OCI-LY7 (cell line): ENCODE measurements at regions not wholly inside any gene's neighbourhood (a gene's known extent, or its start where the extent isn't known, plus 50 kb on each side); places are given as distances from the start of the nearest gene placed in this dataset.

ENCODE experiments used
- BruUV-seq: library from RNA; stranded (reverse); fragments of 400-500 nt; replicated peaks from 2 replicates; lab custom pipeline; 2021; lab: Mats Ljungman, UMichigan
- CTCF ChIA-PET: fragments of 300-600 bp; sonication (Branson Sonifier 250); formaldehyde crosslinking; loops from one replicate; lab custom pipeline; 2022; ENCODE audit warnings: antibody characterized with exemption; ENCODE audit not compliant: unreplicated experiment; lab: Charles Lee
- POLR2A ChIA-PET: fragments of 300-600 bp; sonication (Branson Sonifier 250); formaldehyde crosslinking; loops from one replicate; lab custom pipeline; 2022; ENCODE audit warnings: antibody characterized with exemption; lab: Charles Lee
- DNase-seq: peaks from one replicate; pipeline ENCODE4 v3.0.0-alpha.2; 2015; ENCODE audit warnings: low spot score
- H2AFZ ChIP-seq: fragments of 200-600 bp; sonication (generic), shearing (Covaris generic); 2 replicates; pipeline ENCODE4 v1.6.1; 2014; ENCODE audit warnings: mild to moderate bottlenecking, antibody characterized with exemption, low read length, moderate library complexity
- H3K27ac ChIP-seq: fragments of 200-600 bp; sonication (generic); 2 replicates; pipeline ENCODE4 v1.5.1; 2014; ENCODE audit warnings: mixed run types, low read depth, mild to moderate bottlenecking, moderate library complexity, low read length, inconsistent platforms; ENCODE audit not compliant: poor library complexity, severe bottlenecking
- H3K36me3 ChIP-seq: fragments of 200-600 bp; sonication (generic); 2 replicates; pipeline ENCODE4 v1.6.1; 2014; ENCODE audit warnings: mild to moderate bottlenecking, antibody characterized with exemption, low read length, moderate library complexity, mixed read lengths; ENCODE audit not compliant: insufficient read depth
- H3K4me1 ChIP-seq: fragments of 200-600 bp; sonication (generic); 2 replicates; pipeline ENCODE4 v1.5.1; 2014; ENCODE audit warnings: mild to moderate bottlenecking, low read length; ENCODE audit not compliant: insufficient read depth, poor library complexity, severe bottlenecking
- H3K4me2 ChIP-seq: fragments of 200-600 bp; sonication (generic); 2 replicates; pipeline ENCODE4 v1.6.1; 2014; ENCODE audit warnings: mild to moderate bottlenecking, low read length
- H3K4me3 ChIP-seq: fragments of 200-600 bp; sonication (generic); 2 replicates; pipeline ENCODE4 v1.5.1; 2014; ENCODE audit warnings: mild to moderate bottlenecking, low read depth, low read length; ENCODE audit not compliant: poor library complexity, severe bottlenecking
- H3K79me2 ChIP-seq: fragments of 200-600 bp; sonication (generic); 2 replicates; pipeline ENCODE4 v1.6.1; 2016; ENCODE audit warnings: low read depth, mild to moderate bottlenecking, low read length, moderate library complexity, mixed read lengths; ENCODE audit not compliant: insufficient read depth
- H3K9me2 ChIP-seq: fragments of 200-600 bp; sonication (generic); 2 replicates; pipeline ENCODE4 v1.6.1; 2016; ENCODE audit warnings: mild to moderate bottlenecking, low read length, mixed read lengths; ENCODE audit not compliant: insufficient read depth
- H3K9me3 ChIP-seq: fragments of 200-600 bp; sonication (generic); 2 replicates; pipeline ENCODE4 v1.6.1; 2014; ENCODE audit warnings: mild to moderate bottlenecking, mixed run types, low read length, mixed read lengths
- H4K20me1 ChIP-seq: fragments of 200-600 bp; sonication (generic); 2 replicates; pipeline ENCODE4 v1.6.1; 2014; ENCODE audit warnings: mild to moderate bottlenecking, antibody characterized with exemption, low read length, moderate library complexity, mixed read lengths; ENCODE audit not compliant: insufficient read depth
- EZH2phosphoT487 ChIP-seq: fragments of 200-600 bp; sonication (generic); IDR thresholded peaks from 2 replicates; pipeline ENCODE4 v1.6.1; 2018; ENCODE audit warnings: low read depth, borderline replicate concordance, mild to moderate bottlenecking, mixed run types, antibody characterized with exemption, low read length, moderate library complexity, mixed read lengths
- intact Hi-C: fragments of 100-400 bp; cut with micrococcal nuclease; formaldehyde crosslinking; loops from one replicate; pipeline ENCODE4 v1.10.0; 2022; ENCODE audit not compliant: unreplicated experiment
- TF ChIP-seq, protein P1 (sequence below): fragments of 200-600 bp; sonication (generic); conservative IDR thresholded peaks from 2 replicates; pipeline ENCODE4 v1.5.1; 2014; ENCODE audit warnings: mild to moderate bottlenecking, antibody characterized with exemption, low read length, moderate library complexity, mixed read lengths

DNA sequence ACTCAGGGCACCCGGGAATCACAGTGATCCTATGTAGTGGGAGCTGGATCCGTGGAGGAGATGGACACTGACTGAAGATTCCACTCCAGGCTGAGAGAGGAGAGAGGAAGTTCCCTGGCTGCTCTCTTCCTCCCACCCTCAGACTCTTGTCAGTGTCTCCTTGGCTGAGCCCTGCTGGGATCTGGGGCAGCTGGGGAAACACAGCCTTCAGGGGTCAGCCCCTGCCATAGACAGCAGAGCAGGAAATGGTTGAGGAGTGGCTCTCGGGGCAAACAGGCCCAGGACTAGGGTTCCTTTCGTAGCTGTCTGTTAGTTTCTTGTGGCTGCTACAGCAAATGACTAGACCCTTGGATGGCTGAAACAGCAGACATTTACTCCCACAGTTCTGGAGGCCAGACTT, 174.4 kb upstream of the BMPER start:
- Histone ChIP-seq H3K9me3 (no peaks in the 10 kb centered on the region), H2AFZ (no peak overlapping the region), H3K36me3 (no peaks in the 10 kb centered on the region), H3K4me3 (no peak overlapping the region), H3K4me2 (no peak overlapping the region), H3K27ac (no peak overlapping the region), H3K4me1 (no peaks in the 10 kb centered on the region), H4K20me1 (no peaks in the 10 kb centered on the region), H3K79me2 (no peaks in the 10 kb centered on the region), H3K9me2 (no peaks in the 10 kb centered on the region)
- intact Hi-C loops = no loop called here
- ChIA-PET CTCF (no interaction called here), POLR2A (interaction anchor here (0.6 kb wide), 2 partner anchors 300 to 541 kb away, joined by 3 to 5 read pairs; no protein-coding TSS in a partner anchor)
- DNase-seq = no peak
- no peak for TF ChIP-seq EZH2phosphoT487
- TF ChIP-seq, protein P1, sequence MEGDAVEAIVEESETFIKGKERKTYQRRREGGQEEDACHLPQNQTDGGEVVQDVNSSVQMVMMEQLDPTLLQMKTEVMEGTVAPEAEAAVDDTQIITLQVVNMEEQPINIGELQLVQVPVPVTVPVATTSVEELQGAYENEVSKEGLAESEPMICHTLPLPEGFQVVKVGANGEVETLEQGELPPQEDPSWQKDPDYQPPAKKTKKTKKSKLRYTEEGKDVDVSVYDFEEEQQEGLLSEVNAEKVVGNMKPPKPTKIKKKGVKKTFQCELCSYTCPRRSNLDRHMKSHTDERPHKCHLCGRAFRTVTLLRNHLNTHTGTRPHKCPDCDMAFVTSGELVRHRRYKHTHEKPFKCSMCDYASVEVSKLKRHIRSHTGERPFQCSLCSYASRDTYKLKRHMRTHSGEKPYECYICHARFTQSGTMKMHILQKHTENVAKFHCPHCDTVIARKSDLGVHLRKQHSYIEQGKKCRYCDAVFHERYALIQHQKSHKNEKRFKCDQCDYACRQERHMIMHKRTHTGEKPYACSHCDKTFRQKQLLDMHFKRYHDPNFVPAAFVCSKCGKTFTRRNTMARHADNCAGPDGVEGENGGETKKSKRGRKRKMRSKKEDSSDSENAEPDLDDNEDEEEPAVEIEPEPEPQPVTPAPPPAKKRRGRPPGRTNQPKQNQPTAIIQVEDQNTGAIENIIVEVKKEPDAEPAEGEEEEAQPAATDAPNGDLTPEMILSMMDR = no peak
- no TSS peak for BruUV-seq

DNA sequence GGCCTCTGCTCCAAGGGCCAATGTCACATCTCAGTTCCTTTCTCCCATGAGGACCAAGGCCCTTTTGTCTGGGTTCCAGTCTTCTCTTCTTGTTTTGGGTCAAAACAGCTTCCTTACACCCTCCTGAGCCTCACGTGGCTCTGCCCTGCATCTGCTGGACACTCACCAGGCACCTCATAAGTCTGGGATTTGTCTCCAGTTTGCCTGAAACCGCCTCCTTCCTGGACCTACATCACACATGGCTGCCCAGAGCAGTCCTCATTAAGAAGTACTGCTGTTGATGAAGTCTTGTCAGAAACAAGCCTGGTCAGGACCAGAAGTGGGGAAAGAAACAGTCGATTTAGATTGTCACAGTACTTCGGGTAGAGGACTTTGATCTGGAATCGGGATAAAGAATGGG, 173.4 kb upstream of the BMPER start:
- Histone ChIP-seq H3K4me1 (no peaks in the 10 kb centered on the region), H3K9me2 (no peaks in the 10 kb centered on the region), H3K4me3 (no peak overlapping the region), H3K36me3 (no peaks in the 10 kb centered on the region), H2AFZ (no peak overlapping the region), H3K27ac (no peak overlapping the region), H3K4me2 (no peak overlapping the region), H4K20me1 (no peaks in the 10 kb centered on the region), H3K9me3 (no peaks in the 10 kb centered on the region), H3K79me2 (no peaks in the 10 kb centered on the region)
- ChIA-PET POLR2A (interaction anchor here (0.6 kb wide), 1 partner anchor 11 kb away, joined by 3 read pairs; no protein-coding TSS in a partner anchor), CTCF (no interaction called here)
- no TSS peak for BruUV-seq
- intact Hi-C loops = no loop called here
- TF ChIP-seq, protein P1 = no peak
- no peak for DNase-seq

DNA sequence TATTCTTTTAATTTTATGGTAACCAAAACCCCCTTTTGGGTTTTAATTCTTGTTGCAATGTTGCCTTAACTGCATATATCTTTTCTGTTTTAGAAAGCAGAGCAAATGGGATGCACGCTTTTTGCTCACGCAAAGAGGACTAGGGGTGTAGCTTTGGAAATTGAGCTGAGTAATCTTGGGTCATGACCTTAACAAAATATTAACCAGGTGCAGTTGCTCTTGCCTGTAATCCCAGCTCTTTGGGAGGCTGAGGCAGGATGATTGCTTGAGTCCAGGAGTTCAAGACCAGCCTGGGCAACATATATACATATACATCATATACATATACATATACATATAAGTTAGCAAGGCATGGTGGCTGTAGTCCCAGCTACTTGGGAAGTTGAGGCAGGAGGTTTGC, 172.9 kb upstream of the BMPER start:
- H4K20me1 ChIP-seq = no peaks in the 10 kb centered on the region
- ChIA-PET POLR2A (interaction anchor here (0.6 kb wide), 1 partner anchor 11 kb away, joined by 3 read pairs; no protein-coding TSS in a partner anchor), CTCF (no interaction called here)
- H2AFZ ChIP-seq = no peak overlapping the region
- H3K79me2 ChIP-seq = no peaks in the 10 kb centered on the region
- no peak overlapping the region for H3K27ac ChIP-seq
- H3K4me3 ChIP-seq = no peak overlapping the region
- TF ChIP-seq EZH2phosphoT487 = no peak
- TF ChIP-seq, protein P1 = no peak
- H3K36me3 ChIP-seq = no peaks in the 10 kb centered on the region
- DNase-seq = no peak
- H3K9me3 ChIP-seq = no peaks in the 10 kb centered on the region
- intact Hi-C loops = no loop called here
- no peaks in the 10 kb centered on the region for H3K4me1 ChIP-seq
- no TSS peak for BruUV-seq
- H3K9me2 ChIP-seq = no peaks in the 10 kb centered on the region
- H3K4me2 ChIP-seq = no peak overlapping the region
